HepG2 (cell line): ENCODE measurements at regions not wholly inside any gene's neighbourhood (a gene's known extent, or its start where the extent isn't known, plus 50 kb on each side); places are given as distances from the start of the nearest gene placed in this dataset.

Source experiments
- ATAC-seq: fragments of 200-7000 bp; cut with Tn5 transposase; 3 replicates; pipeline ENCODE4 v1.9.1; 2020; ENCODE audit warnings: mild to moderate bottlenecking, moderate library complexity
- BruUV-seq: library from RNA; stranded (reverse); fragments of 400-500 nt; replicated peaks from 2 replicates; lab custom pipeline; 2021; lab: Mats Ljungman, UMichigan
- CTCF ChIA-PET: fragments of 300-600 bp; formaldehyde crosslinking; extraction: SDS; loops from one replicate; lab custom pipeline; 2021; ENCODE audit warnings: low total read pairs, inconsistent platforms, low intra/inter-chr PET ratio; lab: Yijun Ruan, JAX
- POLR2A ChIA-PET: fragments of 350-600 bp; sonication (Branson Sonifier 250); formaldehyde crosslinking; loops from one replicate; lab custom pipeline; 2020; ENCODE audit warnings: antibody characterized with exemption, inconsistent platforms; lab: Yijun Ruan, JAX
- DNase-seq: peaks from one replicate; pipeline ENCODE4 v3.0.0-alpha.2; 2015; ENCODE audit warnings: low spot score
- FAIRE-seq: peaks from 3 replicates; lab custom pipeline; 2011; peaks lifted over from hg19 to GRCh38; lab: Jason Lieb, UNC
- H2AFZ ChIP-seq: one replicate; pipeline ENCODE4 v1.6.1; 2011; ENCODE audit warnings: low read length, inconsistent platforms
- H3K27ac ChIP-seq: fragments of 300-600 bp; 3 replicates; pipeline ENCODE4 v1.8.0; 2011; ENCODE audit warnings: mixed run types, mild to moderate bottlenecking, mixed read lengths, low read length, inconsistent platforms; ENCODE audit not compliant: insufficient read depth; ENCODE audit errors: extremely low read length
- H3K27me3 ChIP-seq, 2 experiments: fragments of 200-600 bp in 1 of 2; 2 replicates in 1 of 2; 3 replicates in 1 of 2; pipeline versions ENCODE4 v1.6.0 to v1.8.0; 2011; ENCODE audit warnings: low read length in 2 of 2, mild to moderate bottlenecking in 2 of 2, moderate library complexity in 2 of 2, inconsistent platforms in 1 of 2; ENCODE audit not compliant: insufficient read depth in 2 of 2, control insufficient read depth in 1 of 2
- H3K36me3 ChIP-seq, 2 experiments: fragments of 200-600 bp in 1 of 2; replicated peaks in 1 of 2; 2 replicates in 1 of 2; 3 replicates in 1 of 2; pipeline versions ENCODE4 v1.5.1 to v1.8.0; 2011; ENCODE audit warnings: low read length in 2 of 2, inconsistent platforms in 1 of 2; ENCODE audit not compliant: insufficient read depth in 2 of 2, control insufficient read depth in 1 of 2
- H3K4me1 ChIP-seq: 2 replicates; pipeline ENCODE4 v1.5.1; 2012; ENCODE audit warnings: low read length, inconsistent platforms; ENCODE audit not compliant: insufficient read depth
- H3K4me2 ChIP-seq: 2 replicates; pipeline ENCODE4 v1.6.0; 2011; ENCODE audit warnings: low read depth, low read length, inconsistent platforms
- H3K4me3 ChIP-seq, 3 experiments: fragments of 200-600 bp in 1 of 3; sonication (generic), shearing (Covaris generic) in 1 of 3; replicated peaks in 1 of 3; 2 replicates each; pipeline ENCODE4 v1.5.1; 2011 to 2016; ENCODE audit warnings: low read length in 3 of 3, inconsistent platforms in 2 of 3, low read depth in 2 of 3, mild to moderate bottlenecking in 2 of 3, control low read depth in 1 of 3, mixed read lengths in 1 of 3; ENCODE audit not compliant: insufficient read depth in 1 of 3
- H3K79me2 ChIP-seq: one replicate; pipeline ENCODE4 v1.6.1; 2011; ENCODE audit warnings: low read length, inconsistent platforms; ENCODE audit not compliant: insufficient read depth
- H3K9ac ChIP-seq: 2 replicates; pipeline ENCODE4 v1.6.0; 2011; ENCODE audit warnings: mild to moderate bottlenecking, low read depth, low read length, inconsistent platforms; ENCODE audit not compliant: insufficient read depth
- H3K9me3 ChIP-seq: 2 replicates; pipeline ENCODE4 v1.5.1; 2012; ENCODE audit warnings: mild to moderate bottlenecking, low read length
- H4K20me1 ChIP-seq: 2 replicates; pipeline ENCODE4 v1.6.0; 2011; ENCODE audit warnings: inconsistent platforms, mild to moderate bottlenecking, low read length, moderate library complexity; ENCODE audit not compliant: insufficient read depth
- SOX13 ChIP-seq, 3 experiments: fragments of 450-650 bp in 1 of 3; sonication (generic) in 1 of 3; formaldehyde crosslinking in 1 of 3; IDR thresholded peaks in 2 of 3; conservative IDR thresholded peaks in 1 of 3; 2 replicates each; pipeline versions ENCODE4 v1.5.0 to v1.6.1; 2016 to 2020; ENCODE audit warnings: antibody characterized with exemption in 1 of 3, mild to moderate bottlenecking in 1 of 3, missing compliant biosample characterization in 1 of 3, missing genetic modification reagents in 1 of 3, moderate library complexity in 1 of 3
- SOX5 ChIP-seq: IDR thresholded peaks from 2 replicates; pipeline ENCODE4 v1.6.1; 2016; ENCODE audit warnings: borderline replicate concordance
- ZMYM3 ChIP-seq: sonication (generic); formaldehyde crosslinking; IDR thresholded peaks from 2 replicates; pipeline ENCODE4 v1.5.1; 2020; ENCODE audit warnings: mild to moderate bottlenecking, missing genetic modification reagents
- in situ Hi-C: cut with HindIII; loops from 2 replicates; pipeline ENCODE4 v1.10.0; 2017; ENCODE audit warnings: low pct_unique_long_range_greater_than_20kb; ENCODE audit not compliant: extremely low pct_ligation_motif_present
- intact Hi-C: fragments of 100-400 bp; cut with micrococcal nuclease; formaldehyde crosslinking; loops from one replicate; pipeline ENCODE4 v1.10.0; 2022; ENCODE audit not compliant: unreplicated experiment
- TF ChIP-seq, protein P1 (sequence below): sonication (generic); formaldehyde crosslinking; IDR thresholded peaks from 2 replicates; pipeline ENCODE4 v1.5.1; 2020; ENCODE audit warnings: missing genetic modification reagents, mild to moderate bottlenecking, borderline replicate concordance
- TF ChIP-seq, protein P2 (sequence below): sonication (generic); formaldehyde crosslinking; IDR thresholded peaks from 2 replicates; pipeline ENCODE4 v1.4.0; 2020; ENCODE audit warnings: mild to moderate bottlenecking, missing genetic modification reagents

DNA sequence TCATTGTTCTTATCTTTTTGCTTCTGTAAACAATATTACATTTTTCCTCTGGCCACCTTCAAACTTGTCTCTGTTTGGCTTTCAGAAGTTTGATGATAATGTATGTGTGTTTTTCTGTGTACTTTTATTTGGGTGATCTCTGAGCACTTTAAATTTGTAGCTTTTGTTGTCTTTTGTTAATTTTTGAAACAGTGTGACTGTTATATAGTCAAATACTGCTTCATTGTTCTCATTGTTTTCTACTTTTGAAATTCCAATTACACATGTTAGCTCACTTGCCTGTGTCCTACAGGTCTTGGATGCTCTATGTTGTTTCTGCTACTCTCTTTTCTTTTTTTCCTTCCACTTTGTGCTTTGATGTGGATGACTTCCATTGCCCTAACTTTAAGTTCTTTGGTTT, 460.1 kb upstream of the KHDRBS2 start:
- H3K79me2 ChIP-seq, result no peaks in the 10 kb centered on the region
- no peak for TF ChIP-seq ZMYM3
- TF ChIP-seq, protein P1, sequence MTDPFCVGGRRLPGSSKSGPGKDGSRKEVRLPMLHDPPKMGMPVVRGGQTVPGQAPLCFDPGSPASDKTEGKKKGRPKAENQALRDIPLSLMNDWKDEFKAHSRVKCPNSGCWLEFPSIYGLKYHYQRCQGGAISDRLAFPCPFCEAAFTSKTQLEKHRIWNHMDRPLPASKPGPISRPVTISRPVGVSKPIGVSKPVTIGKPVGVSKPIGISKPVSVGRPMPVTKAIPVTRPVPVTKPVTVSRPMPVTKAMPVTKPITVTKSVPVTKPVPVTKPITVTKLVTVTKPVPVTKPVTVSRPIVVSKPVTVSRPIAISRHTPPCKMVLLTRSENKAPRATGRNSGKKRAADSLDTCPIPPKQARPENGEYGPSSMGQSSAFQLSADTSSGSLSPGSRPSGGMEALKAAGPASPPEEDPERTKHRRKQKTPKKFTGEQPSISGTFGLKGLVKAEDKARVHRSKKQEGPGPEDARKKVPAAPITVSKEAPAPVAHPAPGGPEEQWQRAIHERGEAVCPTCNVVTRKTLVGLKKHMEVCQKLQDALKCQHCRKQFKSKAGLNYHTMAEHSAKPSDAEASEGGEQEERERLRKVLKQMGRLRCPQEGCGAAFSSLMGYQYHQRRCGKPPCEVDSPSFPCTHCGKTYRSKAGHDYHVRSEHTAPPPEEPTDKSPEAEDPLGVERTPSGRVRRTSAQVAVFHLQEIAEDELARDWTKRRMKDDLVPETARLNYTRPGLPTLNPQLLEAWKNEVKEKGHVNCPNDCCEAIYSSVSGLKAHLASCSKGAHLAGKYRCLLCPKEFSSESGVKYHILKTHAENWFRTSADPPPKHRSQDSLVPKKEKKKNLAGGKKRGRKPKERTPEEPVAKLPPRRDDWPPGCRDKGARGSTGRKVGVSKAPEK (CRISPR knock-in tag), result no peak
- peak; percentile 74; the same call in 1 of the 2 replicates for TF ChIP-seq SOX5 (CRISPR knock-in tag)
- no peak for TF ChIP-seq SOX13 (IDR thresholded peaks at IDR 0.05)
- peak in 1 of 2 experiments; percentile 77; a peak in 2 of 4 replicates for TF ChIP-seq SOX13 (CRISPR knock-in tag; conservative IDR thresholded peaks at IDR 0.05 in 1 of 2, IDR thresholded peaks at IDR 0.05 in 1 of 2)
- TF ChIP-seq, protein P2, sequence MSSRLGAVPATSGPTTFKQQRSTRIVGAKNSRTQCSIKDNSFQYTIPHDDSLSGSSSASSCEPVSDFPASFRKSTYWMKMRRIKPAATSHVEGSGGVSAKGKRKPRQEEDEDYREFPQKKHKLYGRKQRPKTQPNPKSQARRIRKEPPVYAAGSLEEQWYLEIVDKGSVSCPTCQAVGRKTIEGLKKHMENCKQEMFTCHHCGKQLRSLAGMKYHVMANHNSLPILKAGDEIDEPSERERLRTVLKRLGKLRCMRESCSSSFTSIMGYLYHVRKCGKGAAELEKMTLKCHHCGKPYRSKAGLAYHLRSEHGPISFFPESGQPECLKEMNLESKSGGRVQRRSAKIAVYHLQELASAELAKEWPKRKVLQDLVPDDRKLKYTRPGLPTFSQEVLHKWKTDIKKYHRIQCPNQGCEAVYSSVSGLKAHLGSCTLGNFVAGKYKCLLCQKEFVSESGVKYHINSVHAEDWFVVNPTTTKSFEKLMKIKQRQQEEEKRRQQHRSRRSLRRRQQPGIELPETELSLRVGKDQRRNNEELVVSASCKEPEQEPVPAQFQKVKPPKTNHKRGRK (CRISPR knock-in tag), result no peak
- TF ChIP-seq, all 625 proteins: peak for 2
- Histone ChIP-seq H3K4me3 (no peak overlapping the region), H3K27ac (no peak overlapping the region), H2AFZ (no peak overlapping the region), H3K36me3 (no peaks in the 10 kb centered on the region), H3K27me3 (no peaks in the 10 kb centered on the region), H3K4me2 (no peak overlapping the region), H4K20me1 (no peaks in the 10 kb centered on the region), H3K4me1 (peaks cover 6% of the 10 kb centered on the region; the same call in 1 of the 2 replicates), H3K9ac (no peak overlapping the region), H3K9me3 (no peaks in the 10 kb centered on the region)
- ATAC-seq (no peak), DNase-seq (peak; percentile 18), FAIRE-seq (no peak)
- intact Hi-C loops, result no loop called here
- POLR2A ChIA-PET, result no interaction called here
- no TSS peak for BruUV-seq
- CTCF ChIA-PET, result no interaction called here
- in situ Hi-C loops, result no loop called here
